GM21367 (cell line): ENCODE measurements at regions not wholly inside any gene's neighbourhood (a gene's known extent, or its start where the extent isn't known, plus 50 kb on each side); places are given as distances from the start of the nearest gene placed in this dataset.
"Not testable (repeated sequence)": the region's sequence is repeated elsewhere in the genome, so short reads cannot be mapped to it uniquely, and the experiment has no call there.

ENCODE experiments used
- ATAC-seq: cut with Tn5 transposase; IDR thresholded peaks from one replicate; pipeline ENCODE4 v1.9.1; 2021; ENCODE audit not compliant: unreplicated experiment

DNA sequence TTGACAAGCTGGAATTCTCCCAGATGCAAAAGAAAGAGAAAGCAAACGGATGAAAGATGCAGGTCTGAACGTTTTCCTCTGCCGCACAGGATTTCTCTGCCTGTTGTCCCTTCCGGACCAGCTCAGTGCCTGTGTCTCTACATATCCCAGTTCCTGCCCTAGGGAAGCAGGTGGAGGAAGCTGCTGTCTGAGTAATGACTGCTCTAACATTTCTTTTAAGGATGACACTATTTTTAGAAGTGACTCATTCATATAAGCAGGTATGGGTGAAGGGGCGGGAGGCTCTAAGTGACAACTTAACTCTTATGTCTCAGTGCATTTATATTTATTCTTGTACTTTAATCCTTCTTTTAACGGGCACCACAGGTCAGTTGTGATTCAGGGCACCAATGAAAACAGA lies 128.8 kb downstream of the SLC24A2 start:
- ATAC-seq: no peak

GRCh38 chr9:19656704-19657103 lies 132.1 kb downstream of the SLC24A2 start:
- no peak for ATAC-seq

DNA sequence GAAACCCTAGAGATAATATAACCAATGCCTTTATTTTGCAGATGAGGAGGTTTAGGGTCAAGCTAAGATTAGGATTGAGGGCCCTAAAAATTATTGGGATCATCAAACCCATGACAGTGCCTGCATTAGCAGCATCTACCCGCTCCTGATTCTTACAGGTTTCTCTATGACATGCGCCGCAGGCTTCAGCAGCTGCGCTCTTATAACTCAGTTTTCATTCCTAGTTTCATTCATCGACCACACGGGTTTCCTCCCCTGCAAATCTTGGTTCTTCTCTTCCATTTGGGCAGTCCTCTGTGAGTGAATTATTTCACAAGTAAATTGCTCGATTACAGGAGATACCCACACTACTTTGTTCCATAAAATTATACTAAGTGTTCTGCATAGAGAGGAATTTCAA lies 137.2 kb downstream of the SLC24A2 start:
- no peak for ATAC-seq

DNA sequence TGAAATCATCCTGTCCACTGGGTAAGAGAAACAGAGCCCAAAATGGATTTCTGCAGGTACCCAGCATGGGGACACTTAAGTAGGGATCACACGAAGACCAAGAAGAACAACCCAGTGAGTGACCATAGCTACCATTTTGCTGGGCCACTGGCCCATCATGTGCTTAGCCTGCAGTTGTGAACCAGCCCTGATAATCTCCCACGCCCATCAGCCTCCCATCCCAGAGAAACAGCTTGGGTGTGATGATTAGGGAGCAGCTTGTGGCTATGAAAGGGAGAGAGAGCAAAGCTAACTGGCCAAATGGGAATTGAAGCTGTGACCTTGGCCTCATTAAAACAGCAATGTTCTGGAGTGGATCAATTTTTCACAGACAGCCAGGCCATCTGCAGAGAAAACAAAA lies 138.5 kb downstream of the SLC24A2 start:
- ATAC-seq: no peak

DNA sequence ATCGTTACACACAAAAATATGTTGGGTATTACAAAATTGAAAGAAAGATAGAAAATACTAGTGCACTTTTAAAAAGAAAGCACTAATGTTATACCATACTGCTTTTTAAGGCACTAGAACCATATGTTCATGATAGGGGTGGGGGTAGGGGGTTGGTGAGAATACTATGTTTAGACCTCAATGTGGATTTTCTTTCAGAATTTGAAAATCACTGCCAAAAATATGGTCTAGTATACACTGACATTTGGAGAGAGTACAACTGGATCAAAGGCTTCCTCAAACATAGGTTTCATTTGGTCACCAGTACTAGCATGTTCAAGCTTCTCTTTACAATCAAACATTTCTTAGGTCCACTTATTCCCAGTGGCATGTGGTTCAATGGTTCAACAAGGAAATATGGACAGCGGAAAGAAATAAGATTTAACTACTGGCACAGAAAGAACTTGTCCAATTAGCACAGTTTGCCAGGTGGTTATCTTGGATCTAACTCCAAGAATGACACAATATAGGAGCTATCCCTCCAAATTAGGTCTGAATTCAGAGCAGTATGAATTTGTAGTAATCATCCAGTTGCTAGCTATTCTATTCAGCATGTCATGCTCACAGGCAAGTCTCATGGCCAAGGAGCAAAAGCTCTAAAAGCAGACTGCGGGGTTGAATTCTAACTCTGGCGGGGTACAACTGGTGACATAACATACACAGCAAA lies 139.3 kb downstream of the SLC24A2 start:
- no peak for ATAC-seq

DNA sequence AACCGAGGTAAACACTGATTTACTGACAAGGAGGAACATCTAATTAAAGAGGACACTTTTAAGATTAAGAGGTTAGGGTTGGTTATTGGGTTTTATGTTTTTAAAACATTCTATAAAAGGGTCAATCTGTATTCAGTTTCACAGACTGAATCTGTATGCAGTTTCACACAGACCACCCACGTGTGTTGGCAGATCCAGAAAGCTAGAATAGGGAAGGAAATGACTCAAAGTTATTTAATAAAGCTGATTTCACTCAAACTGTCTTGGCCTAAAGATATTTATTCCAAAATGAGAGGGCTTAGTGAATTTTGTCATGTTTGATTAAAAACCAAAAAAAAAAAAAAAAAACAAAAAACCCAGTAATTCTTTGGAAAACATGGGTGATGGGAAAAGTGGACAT lies 140.2 kb downstream of the SLC24A2 start:
- no peak for ATAC-seq

- no peak for ATAC-seq
Measured at GRCh38 chr9:19643875-19644274, 145.0 kb downstream of the SLC24A2 start.

DNA sequence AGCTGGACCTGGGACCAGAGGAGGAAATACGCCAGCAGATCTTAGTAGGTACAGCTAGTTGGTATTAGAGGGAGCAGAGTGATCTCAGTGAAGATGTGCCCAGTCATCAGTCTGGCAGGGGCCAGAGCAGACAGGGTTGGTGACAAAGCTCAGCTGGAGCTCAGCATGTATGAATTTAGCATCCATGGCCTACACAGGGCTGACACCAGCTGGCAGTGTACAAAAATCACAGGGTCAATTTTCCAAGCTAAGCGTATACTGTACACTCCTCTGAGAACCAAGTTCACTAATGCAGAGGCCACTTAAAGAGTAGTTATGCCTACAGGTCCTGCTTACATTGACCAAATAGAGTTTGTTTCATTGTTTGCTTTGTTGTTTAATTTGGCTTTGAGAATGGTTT lies 146.6 kb downstream of the SLC24A2 start:
- ATAC-seq: no peak

DNA sequence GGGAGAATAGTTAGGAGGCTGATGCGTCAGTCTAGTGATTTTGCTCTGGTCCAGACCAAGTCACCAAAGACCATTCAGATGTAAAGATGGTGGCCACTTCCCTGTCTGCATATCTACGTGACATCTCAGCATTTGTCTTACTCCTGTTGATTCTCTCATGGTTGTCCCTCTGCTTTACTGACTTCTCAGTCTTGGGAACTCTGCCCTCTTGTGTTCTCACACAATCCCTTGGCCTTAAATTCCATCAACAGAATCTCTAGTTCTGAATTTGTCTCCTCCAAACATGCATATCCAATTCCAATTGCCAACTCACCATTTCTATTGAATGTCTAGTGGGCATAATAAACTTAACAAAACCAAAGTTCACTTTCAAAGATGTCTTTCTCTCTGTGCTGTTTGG lies 147.8 kb downstream of the SLC24A2 start:
- no peak for ATAC-seq

DNA sequence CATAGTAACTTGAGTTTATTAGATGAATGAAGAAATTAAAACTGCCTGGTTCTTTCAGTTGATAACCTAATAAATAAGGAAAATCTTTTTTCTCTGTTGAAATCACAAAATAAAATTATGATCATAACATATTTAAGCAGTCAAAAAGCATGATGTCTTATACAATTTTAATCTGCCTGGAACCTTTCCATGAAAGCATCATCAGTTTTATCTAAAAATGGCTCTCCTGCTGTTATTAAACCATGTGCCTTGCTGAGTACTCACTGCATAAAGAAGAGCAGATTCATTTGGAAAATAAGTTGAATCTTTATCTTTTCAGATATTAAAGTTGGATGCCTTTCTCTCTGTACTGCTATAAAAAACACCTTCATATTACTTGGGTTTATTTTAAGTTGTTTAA lies 148.8 kb downstream of the SLC24A2 start:
- no peak for ATAC-seq

- no peak for ATAC-seq
Measured at GRCh38 chr9:19637084-19637483, 151.8 kb downstream of the SLC24A2 start.

GRCh38 chr9:19634881-19635280 lies 154.0 kb downstream of the SLC24A2 start:
- ATAC-seq: no peak

DNA sequence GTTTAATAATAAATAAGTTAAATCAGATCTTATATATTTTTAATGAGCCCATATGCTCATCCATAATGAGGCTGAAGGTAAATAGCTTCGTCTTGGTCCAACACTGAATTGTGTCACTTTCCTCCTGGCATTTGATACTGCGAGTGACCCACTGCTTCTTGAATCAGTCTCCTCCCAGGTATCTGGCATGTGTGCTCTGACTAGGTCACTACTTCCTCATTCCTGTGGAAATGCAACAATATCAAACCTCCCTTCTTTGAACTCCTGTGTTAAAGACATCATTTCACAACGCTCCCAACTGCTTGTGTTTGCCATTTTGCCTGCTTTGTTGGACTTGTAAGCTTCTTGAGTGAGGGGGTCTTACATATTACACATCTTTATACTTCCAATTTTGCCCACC lies 157.7 kb downstream of the SLC24A2 start:
- ATAC-seq: no peak

GRCh38 chr9:19630760-19631159 lies 158.1 kb downstream of the SLC24A2 start:
- ATAC-seq: no peak

DNA sequence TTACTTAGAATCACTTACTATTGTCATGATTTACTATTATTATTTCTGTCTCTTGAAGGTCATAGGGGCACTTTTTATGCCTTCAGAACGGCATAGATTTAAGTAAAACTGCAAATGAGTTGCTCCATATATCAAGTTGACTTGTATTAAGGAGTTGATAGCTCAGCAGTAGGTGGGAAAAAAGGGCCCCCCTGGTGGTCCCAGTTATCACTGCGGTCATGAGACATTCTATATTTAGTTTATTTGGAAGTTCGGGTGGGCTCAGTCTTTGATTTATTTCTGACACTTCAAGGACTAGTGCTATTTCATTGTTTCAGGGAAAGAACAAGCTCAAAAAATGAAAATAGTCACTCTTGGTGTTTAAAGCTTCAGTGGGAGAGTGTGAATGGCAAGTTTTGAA lies 159.3 kb downstream of the SLC24A2 start:
- ATAC-seq: no peak

- ATAC-seq: not testable (repeated sequence)
Measured at GRCh38 chr9:19625426-19625825, 163.4 kb downstream of the SLC24A2 start.

GRCh38 chr9:19624519-19624918 lies 164.3 kb downstream of the SLC24A2 start:
- ATAC-seq: no peak

- ATAC-seq: no peak
Measured at GRCh38 chr9:19623941-19624340, 164.9 kb downstream of the SLC24A2 start.

GRCh38 chr9:19620326-19620725 lies 168.5 kb downstream of the SLC24A2 start:
- no peak for ATAC-seq

GRCh38 chr9:19619221-19619620 lies 169.6 kb downstream of the SLC24A2 start:
- no peak for ATAC-seq

- ATAC-seq: no peak
Measured at GRCh38 chr9:19618816-19619215, 170.0 kb downstream of the SLC24A2 start.

DNA sequence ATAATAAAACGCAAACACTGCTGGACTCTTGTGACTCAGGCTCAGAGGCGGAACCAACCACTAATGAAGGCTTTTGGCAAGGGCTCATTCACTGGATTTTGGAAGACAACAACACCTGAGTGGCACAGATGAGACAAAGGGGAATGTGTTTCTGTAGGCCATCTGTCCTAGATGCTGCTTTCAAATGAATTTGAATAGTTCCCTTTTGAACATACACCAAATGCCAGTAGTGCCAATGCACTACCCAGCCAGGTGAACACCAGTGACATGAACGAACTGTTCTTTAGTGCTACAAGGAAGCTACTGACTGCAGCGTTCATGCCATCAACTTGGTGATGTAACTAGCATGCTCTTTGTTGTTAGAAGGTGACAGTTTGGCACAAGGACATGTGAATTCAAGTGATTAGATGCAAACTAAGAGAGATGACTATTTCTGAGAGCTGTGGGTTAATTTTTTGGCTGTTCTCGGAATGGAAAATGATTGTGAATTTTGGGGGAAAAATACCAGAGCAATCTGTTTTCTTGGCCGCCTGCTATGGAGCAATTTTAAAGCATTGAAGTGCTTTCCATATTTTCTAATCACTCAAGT lies 173.7 kb downstream of the SLC24A2 start:
- ATAC-seq: no peak

- no peak for ATAC-seq
Measured at GRCh38 chr9:19614294-19614693, 174.5 kb downstream of the SLC24A2 start.
